ENCODE measurements at regions not wholly inside any gene's neighbourhood (a gene's known extent, or its start where the extent isn't known, plus 50 kb on each side); places are given as distances from the start of the nearest gene placed in this dataset.
"Not testable (repeated sequence)": the region's sequence is repeated elsewhere in the genome, so short reads cannot be mapped to it uniquely, and the experiment has no call there.

GRCh38 chr5:96319981-96320739 lies 112.9 kb downstream of the PCSK1 start:
- DNase-seq = not testable (repeated sequence)

- no peak for DNase-seq
Measured at GRCh38 chr5:96318569-96319110, 114.4 kb downstream of the PCSK1 start.

GRCh38 chr5:96317945-96318344 lies 115.1 kb downstream of the PCSK1 start:
- no peak for DNase-seq

GRCh38 chr5:96316487-96316886 lies 116.6 kb downstream of the PCSK1 start:
- no peak for DNase-seq

- no peak for DNase-seq
Measured at GRCh38 chr5:96316017-96316416, 117.0 kb downstream of the PCSK1 start.

GRCh38 chr5:96315431-96315830 lies 117.6 kb downstream of the PCSK1 start:
- DNase-seq = no peak

GRCh38 chr5:96312383-96312782 lies 120.7 kb downstream of the PCSK1 start:
- DNase-seq = no peak

GRCh38 chr5:96307047-96307446 lies 126.0 kb downstream of the PCSK1 start:
- not testable (repeated sequence) for DNase-seq

- DNase-seq = no peak
Measured at GRCh38 chr5:96302174-96302738, 130.8 kb downstream of the PCSK1 start.

- DNase-seq = no peak
Measured at GRCh38 chr5:96300976-96301375, 132.1 kb downstream of the PCSK1 start.

GRCh38 chr5:96297867-96298266 lies 135.2 kb downstream of the PCSK1 start:
- DNase-seq = no peak

- DNase-seq = no peak
Measured at GRCh38 chr5:96297290-96297689, 135.8 kb downstream of the PCSK1 start.

- DNase-seq = no peak
Measured at GRCh38 chr5:96294884-96295202, 138.2 kb downstream of the PCSK1 start.

- no peak for DNase-seq
Measured at GRCh38 chr5:96293966-96294883, 138.8 kb downstream of the PCSK1 start.

GRCh38 chr5:96292582-96293247 lies 140.3 kb downstream of the PCSK1 start:
- DNase-seq = no peak

- DNase-seq = not testable (repeated sequence)
Measured at GRCh38 chr5:96289287-96289686, 143.8 kb downstream of the PCSK1 start.

GRCh38 chr5:96288845-96289185 lies 144.2 kb downstream of the PCSK1 start:
- DNase-seq = no peak

- no peak for DNase-seq
Measured at GRCh38 chr5:96288166-96288844, 144.7 kb downstream of the PCSK1 start.

GRCh38 chr5:96287136-96287535 lies 145.9 kb downstream of the PCSK1 start:
- DNase-seq = no peak

GRCh38 chr5:96285823-96286222 lies 147.2 kb downstream of the PCSK1 start:
- no peak for DNase-seq

- DNase-seq = no peak
Measured at GRCh38 chr5:96284727-96285389, 148.2 kb downstream of the PCSK1 start.

All from right kidney (tissue), 1 donor.